ENCODE measurements at regions not wholly inside any gene's neighbourhood (a gene's known extent, or its start where the extent isn't known, plus 50 kb on each side); places are given as distances from the start of the nearest gene placed in this dataset.

GRCh38 chr17:79353548-79353947 lies 257.3 kb downstream of the RBFOX3 start:
- TF ChIP-seq CTCF (IDR thresholded peaks at IDR 0.05) (no peak), POLR2AphosphoS5 (IDR thresholded peaks at IDR 0.05; ENCODE audit: low read depth, low read length) (no peak)
